NCI-H1694 treated with DMSO at 0.1 percent for 48 hours (cell line): ENCODE measurements at regions not wholly inside any gene's neighbourhood (a gene's known extent, or its start where the extent isn't known, plus 50 kb on each side); places are given as distances from the start of the nearest gene placed in this dataset.
"Not testable (repeated sequence)": the region's sequence is repeated elsewhere in the genome, so short reads cannot be mapped to it uniquely, and the experiment has no call there.

Experiments used
- DNase-seq: peaks from one replicate; lab custom pipeline; 2025; lab: John Stamatoyannopoulos, UW

DNA sequence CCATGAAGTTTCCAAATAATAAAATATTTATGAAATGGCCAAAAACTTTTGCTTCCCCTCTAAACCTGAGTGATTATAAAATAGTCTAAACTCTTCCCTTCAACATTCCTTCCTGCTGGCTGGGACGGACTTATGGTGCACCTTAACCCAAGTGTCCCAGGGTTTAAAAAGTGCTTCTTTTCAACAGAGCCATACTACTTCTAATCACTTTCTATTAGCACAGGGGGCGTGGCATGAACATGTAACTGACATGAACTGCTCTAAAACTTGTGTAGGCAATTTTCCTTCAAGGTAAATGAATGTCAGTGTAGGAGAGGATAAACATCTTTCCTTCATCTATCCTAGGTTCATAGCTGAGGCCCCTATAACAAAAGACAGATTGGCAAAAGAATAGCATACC lies 163.6 kb upstream of the RIMS1 start:
- DNase-seq: no peak

GRCh38 chr6:71724456-71725125 lies 161.8 kb upstream of the RIMS1 start:
- DNase-seq: no peak

- DNase-seq: no peak
Measured at GRCh38 chr6:71725126-71725470, 161.3 kb upstream of the RIMS1 start.

- DNase-seq: no peak
Measured at GRCh38 chr6:71726121-71726520, 160.2 kb upstream of the RIMS1 start.

- DNase-seq: no peak
Measured at GRCh38 chr6:71727632-71728294, 158.6 kb upstream of the RIMS1 start.

- no peak for DNase-seq
Measured at GRCh38 chr6:71730284-71730683, 156.1 kb upstream of the RIMS1 start.

GRCh38 chr6:71733970-71734899 lies 152.1 kb upstream of the RIMS1 start:
- DNase-seq: no peak

DNA sequence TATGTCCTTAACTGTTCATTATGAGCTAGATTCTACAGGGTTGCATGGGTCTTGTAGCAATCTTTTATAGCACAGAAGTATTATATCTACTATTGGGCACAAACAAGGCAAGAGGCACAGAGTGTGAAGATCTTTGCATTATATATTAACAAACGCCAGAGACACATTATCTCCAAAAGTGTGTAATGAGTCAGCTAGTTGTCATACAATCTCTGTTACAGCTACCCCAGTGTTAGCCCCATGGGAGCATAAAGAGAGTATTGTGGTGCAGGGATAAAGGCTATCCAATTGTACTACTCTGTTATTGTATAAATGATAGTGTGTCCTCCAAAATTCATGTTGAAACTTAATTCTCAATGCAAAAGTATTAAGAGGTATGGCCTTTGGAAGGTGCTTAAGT lies 148.4 kb upstream of the RIMS1 start:
- no peak for DNase-seq

DNA sequence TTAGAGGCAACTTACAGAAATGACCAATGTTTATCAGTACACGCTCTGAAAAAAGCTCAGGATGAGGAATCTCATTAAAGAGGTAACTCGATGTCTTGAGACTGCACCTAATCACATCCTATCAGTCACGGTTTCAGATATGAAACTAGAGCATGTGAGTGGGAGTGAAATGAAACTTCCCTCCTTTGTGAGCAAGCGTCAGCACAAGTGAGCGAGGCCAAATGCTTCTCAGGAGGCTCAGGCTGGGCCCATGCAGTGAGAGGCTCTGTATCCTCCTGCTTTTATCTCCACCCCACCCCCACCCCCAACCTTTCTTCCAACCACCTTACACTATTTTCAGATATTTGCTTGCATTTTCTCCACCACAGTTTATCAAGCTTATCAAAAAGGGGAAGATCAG lies 140.8 kb upstream of the RIMS1 start:
- no peak for DNase-seq

DNA sequence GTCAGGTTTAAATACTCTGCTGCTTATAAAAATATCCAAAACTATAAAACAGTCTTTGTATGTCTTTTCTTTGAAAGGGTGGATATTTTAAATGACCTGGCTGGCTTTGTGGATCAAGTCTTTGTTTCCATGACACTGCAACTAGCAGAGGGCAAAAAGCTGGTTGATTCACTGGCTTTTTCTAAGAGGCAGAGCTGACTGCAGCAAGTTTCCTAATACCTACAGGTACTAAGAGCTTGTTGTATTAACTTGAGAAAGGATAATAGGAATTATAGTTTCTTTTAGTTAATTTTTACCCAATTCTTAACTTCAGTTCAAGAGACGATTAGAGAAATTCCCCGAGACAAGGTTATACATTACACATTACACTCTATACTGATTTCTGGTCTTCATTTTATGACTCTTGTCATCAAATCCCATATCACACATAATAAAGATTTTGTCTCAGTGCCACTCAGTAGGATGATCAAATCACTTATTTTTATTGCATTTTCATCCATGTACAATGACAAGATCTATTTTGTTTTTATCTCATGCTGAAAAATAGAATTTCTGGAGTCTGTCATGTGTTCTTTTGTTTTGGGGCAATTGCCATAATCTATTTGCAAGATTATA lies 120.1 kb upstream of the RIMS1 start:
- no peak for DNase-seq

GRCh38 chr6:71766796-71767195 lies 119.6 kb upstream of the RIMS1 start:
- no peak for DNase-seq

DNA sequence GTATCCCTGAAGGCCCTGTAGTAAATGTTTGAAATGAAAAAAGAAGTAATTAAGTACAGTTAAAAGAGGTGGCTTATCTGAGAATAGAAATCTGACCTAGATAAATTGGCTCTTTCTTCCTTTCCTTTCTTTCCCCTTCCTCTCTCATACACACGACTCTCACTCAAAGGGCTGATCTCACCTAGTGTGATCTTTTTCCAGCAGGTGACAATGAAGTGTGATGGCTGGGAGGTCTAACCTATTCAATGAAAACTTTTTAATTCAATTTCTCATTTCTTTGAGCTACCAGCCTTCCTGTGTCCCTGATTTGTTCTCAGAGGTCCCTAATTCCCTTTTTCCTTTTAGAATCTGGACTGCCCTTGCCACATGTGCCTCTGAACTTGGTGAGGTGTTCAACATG lies 118.0 kb upstream of the RIMS1 start:
- no peak for DNase-seq

GRCh38 chr6:71808865-71809264 lies 77.5 kb upstream of the RIMS1 start:
- no peak for DNase-seq

DNA sequence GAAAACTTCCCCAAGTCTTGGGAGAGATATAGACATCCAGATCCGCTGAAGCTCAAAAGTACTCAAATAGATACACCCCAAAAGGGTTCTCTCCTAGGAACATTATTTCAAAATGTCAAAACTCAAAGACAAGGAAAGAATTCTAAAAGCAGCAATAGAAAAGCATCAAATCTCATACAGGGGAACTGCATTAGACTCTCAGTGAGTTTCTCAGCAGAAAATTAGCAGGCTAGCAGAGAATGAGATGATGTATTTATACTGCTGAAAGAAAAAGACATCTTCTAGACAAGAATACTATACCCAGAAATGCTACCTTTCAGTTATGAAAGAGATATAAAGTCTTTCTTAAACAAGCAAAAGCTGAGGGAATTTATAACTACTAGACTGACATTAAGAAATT lies 75.5 kb upstream of the RIMS1 start:
- no peak for DNase-seq

DNA sequence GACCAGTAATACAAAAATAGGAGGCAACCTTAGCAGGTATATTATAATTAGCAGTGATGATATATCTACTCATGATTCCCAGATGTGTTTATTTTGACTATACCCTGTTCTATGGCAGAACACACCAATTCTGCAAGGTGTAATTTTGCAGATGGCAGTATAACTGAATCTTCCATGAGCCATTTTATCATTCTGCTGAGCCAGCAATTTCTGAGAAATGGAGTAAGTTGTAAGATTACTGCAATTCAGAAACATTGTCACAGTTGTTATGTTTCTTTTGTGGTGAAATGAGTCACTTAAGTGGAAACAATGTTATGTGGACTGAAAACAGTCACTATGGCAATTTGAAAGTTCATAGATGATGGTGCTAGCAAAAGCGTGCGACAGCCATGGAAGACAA lies 63.7 kb upstream of the RIMS1 start:
- DNase-seq: no peak

DNA sequence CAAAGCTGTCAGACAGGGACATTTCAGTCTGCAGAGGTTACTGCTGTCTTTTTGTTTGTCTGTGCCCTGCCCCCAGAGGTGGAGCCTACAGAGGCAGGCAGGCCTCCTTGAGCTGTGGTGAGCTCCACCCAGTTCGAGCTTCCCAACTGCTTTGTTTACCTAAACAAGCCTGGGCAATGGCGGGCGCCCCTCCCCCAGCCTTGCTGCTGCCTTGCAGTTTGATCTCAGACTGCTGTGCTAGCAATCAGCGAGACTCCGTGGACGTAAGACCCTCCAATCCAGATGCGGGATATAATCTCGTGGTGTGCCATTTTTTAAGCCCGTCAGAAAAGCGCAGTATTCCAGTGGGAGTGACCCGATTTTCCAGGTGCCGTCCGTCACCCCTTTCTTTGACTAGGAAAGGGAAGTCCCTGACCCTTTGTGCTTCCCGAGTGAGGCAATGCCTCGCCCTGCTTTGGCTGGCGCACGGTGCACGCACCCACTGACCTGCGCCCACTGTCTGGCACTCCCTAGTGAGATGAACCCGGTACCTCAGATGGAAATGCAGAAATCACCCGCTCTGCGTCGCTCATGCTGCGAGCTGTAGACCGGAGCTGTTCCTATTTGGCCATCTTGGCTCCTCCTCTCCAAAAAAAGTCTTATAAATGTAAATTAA lies 54.1 kb upstream of the RIMS1 start:
- DNase-seq: not testable (repeated sequence)
